ENCODE measurements at regions not wholly inside any gene's neighbourhood (a gene's known extent, or its start where the extent isn't known, plus 50 kb on each side); places are given as distances from the start of the nearest gene placed in this dataset.

GRCh38 chr3:63146154-63146553 is 132.0 kb upstream of the SYNPR start:
- Histone ChIP-seq H4K20me1 (ENCODE audit: insufficient read depth, low read length) (no peaks in the 10 kb centered on the region), H3K9me2 (ENCODE audit: insufficient read depth, low read length) (no peaks in the 10 kb centered on the region), H2AFZ (ENCODE audit: low read length) (no peak overlapping the region), H3K9me3 (ENCODE audit: low read length) (no peaks in the 10 kb centered on the region), H3K79me2 (ENCODE audit: insufficient read depth, low read depth, low read length) (no peaks in the 10 kb centered on the region), H3K36me3 (ENCODE audit: insufficient read depth, low read length) (no peaks in the 10 kb centered on the region), H3K27ac (ENCODE audit: low read depth, low read length, poor library complexity, severe bottlenecking) (no peak overlapping the region), H3K4me2 (ENCODE audit: low read length) (no peak overlapping the region), H3K4me1 (ENCODE audit: insufficient read depth, low read length, poor library complexity, severe bottlenecking) (no peaks in the 10 kb centered on the region), H3K4me3 (ENCODE audit: low read depth, low read length, poor library complexity, severe bottlenecking) (no peak overlapping the region)
- no peak for TF ChIP-seq CTCF (conservative IDR thresholded peaks at IDR 0.05; ENCODE audit: low read length)
- no TSS peak for BruUV-seq (replicated peaks)
- no peak for DNase-seq (ENCODE audit: low spot score)
- ChIA-PET POLR2A (no interaction called here), CTCF (ENCODE audit: unreplicated experiment) (no interaction called here)
- intact Hi-C loops (cut with micrococcal nuclease; ENCODE audit: unreplicated experiment), result no loop called here

GRCh38 chr3:63150880-63151279 is 127.2 kb upstream of the SYNPR start:
- TF ChIP-seq CTCF (conservative IDR thresholded peaks at IDR 0.05; ENCODE audit: low read length) (no peak), EZH2phosphoT487 (IDR thresholded peaks at IDR 0.05; ENCODE audit: borderline replicate concordance, low read depth, low read length) (no peak)
- H3K79me2 ChIP-seq (ENCODE audit: insufficient read depth, low read depth, low read length), result no peaks in the 10 kb centered on the region
- no TSS peak for BruUV-seq (replicated peaks)
- H2AFZ ChIP-seq (ENCODE audit: low read length), result no peak overlapping the region
- H3K36me3 ChIP-seq (ENCODE audit: insufficient read depth, low read length), result no peaks in the 10 kb centered on the region
- DNase-seq (ENCODE audit: low spot score), result no peak
- CTCF ChIA-PET (ENCODE audit: unreplicated experiment), result no interaction called here
- no peaks in the 10 kb centered on the region for H4K20me1 ChIP-seq (ENCODE audit: insufficient read depth, low read length)
- no peak overlapping the region for H3K4me2 ChIP-seq (ENCODE audit: low read length)
- H3K4me1 ChIP-seq (ENCODE audit: insufficient read depth, low read length, poor library complexity, severe bottlenecking), result no peaks in the 10 kb centered on the region
- POLR2A ChIA-PET, result interaction anchor here (1.5 kb wide), 1 partner anchor 56 kb away, joined by 3 read pairs; no protein-coding TSS in a partner anchor
- no peak overlapping the region for H3K27ac ChIP-seq (ENCODE audit: low read depth, low read length, poor library complexity, severe bottlenecking)
- no peak overlapping the region for H3K4me3 ChIP-seq (ENCODE audit: low read depth, low read length, poor library complexity, severe bottlenecking)
- no peaks in the 10 kb centered on the region for H3K9me3 ChIP-seq (ENCODE audit: low read length)
- intact Hi-C loops (cut with micrococcal nuclease; ENCODE audit: unreplicated experiment), result no loop called here
- no peaks in the 10 kb centered on the region for H3K9me2 ChIP-seq (ENCODE audit: insufficient read depth, low read length)

GRCh38 chr3:63151897-63152296 is 126.2 kb upstream of the SYNPR start:
- H3K79me2 ChIP-seq (ENCODE audit: insufficient read depth, low read depth, low read length), result no peaks in the 10 kb centered on the region
- H3K36me3 ChIP-seq (ENCODE audit: insufficient read depth, low read length), result no peaks in the 10 kb centered on the region
- H3K4me2 ChIP-seq (ENCODE audit: low read length), result no peak overlapping the region
- H3K9me2 ChIP-seq (ENCODE audit: insufficient read depth, low read length), result no peaks in the 10 kb centered on the region
- no peak overlapping the region for H3K4me3 ChIP-seq (ENCODE audit: low read depth, low read length, poor library complexity, severe bottlenecking)
- TF ChIP-seq EZH2phosphoT487 (IDR thresholded peaks at IDR 0.05; ENCODE audit: borderline replicate concordance, low read depth, low read length), result no peak
- no peak for TF ChIP-seq CTCF (conservative IDR thresholded peaks at IDR 0.05; ENCODE audit: low read length)
- H2AFZ ChIP-seq (ENCODE audit: low read length), result no peak overlapping the region
- no TSS peak for BruUV-seq (replicated peaks)
- ChIA-PET POLR2A (no interaction called here), CTCF (ENCODE audit: unreplicated experiment) (no interaction called here)
- no peaks in the 10 kb centered on the region for H3K9me3 ChIP-seq (ENCODE audit: low read length)
- DNase-seq (ENCODE audit: low spot score), result no peak
- H3K4me1 ChIP-seq (ENCODE audit: insufficient read depth, low read length, poor library complexity, severe bottlenecking), result no peaks in the 10 kb centered on the region
- no peak overlapping the region for H3K27ac ChIP-seq (ENCODE audit: low read depth, low read length, poor library complexity, severe bottlenecking)
- H4K20me1 ChIP-seq (ENCODE audit: insufficient read depth, low read length), result no peaks in the 10 kb centered on the region
- intact Hi-C loops (cut with micrococcal nuclease; ENCODE audit: unreplicated experiment), result no loop called here
